ENCODE measurements at regions not wholly inside any gene's neighbourhood (a gene's known extent, or its start where the extent isn't known, plus 50 kb on each side); places are given as distances from the start of the nearest gene placed in this dataset.

DNA sequence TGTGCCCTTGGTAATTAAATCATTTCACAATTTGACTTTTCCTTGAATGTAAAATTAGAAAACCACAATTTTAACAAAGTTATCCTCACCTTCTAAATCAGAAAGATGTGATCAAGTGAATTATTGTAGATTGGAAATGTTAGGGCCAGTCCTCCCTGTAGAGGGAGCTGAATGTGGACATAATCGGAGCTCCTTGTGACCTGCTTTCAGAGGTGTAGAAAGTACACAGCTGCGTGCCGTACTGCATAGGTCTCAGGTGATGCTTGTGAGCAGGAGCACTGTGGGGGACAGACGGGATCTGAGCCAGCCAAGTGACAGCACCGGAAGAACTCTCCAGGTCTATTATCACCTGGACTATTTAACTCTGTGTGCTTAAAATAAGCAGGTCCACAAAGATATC is 338.0 kb downstream of the AASDHPPT start:
- no peak for FAIRE-seq

DNA sequence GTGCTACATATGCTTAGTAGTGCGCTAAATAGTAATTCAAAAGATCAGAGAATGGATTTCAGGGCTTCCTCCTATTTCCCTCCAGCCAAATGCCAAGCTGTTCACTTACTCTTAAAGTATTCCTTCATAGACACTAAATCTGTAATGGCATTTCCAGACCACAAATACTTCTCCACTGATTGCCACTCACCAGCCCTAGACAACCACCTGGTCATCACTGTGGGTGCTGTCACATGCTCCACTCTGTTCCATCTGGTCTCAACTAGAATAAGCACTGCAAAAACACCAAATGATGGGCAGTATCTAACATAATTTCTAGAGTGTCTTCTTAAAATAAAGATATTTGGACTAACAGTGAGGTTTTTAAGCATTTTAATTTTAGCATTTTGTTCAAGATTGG is 341.3 kb downstream of the AASDHPPT start:
- no peak for FAIRE-seq

DNA sequence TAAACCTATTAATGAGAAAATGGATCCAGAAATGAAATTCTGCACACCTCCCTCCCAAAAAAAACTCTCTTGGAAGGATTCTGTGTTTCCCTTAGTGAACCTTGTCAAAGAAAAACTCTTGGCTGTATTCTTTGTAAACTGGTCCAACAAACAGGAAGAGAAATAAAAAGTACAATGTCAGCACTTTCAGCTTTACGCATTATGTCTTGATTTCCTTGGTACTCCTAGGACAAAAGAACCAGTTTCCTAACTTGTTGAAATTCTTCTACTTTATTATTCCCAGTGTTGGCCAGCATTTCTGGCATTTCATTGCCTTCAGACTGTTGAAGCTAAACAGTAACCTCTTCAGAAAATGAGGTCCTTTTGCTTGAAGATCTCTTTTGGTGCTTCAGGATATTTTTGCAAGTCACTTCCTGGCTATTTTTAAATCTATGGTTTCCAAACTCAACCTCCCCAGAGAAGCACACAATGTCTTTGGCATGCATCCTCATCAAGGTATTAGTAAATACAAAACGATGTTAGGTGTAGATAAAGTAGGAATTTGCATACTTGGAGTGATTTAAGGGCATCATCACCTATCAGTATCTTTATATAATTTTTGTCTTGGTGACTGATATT is 342.7 kb downstream of the AASDHPPT start:
- FAIRE-seq = no peak

DNA sequence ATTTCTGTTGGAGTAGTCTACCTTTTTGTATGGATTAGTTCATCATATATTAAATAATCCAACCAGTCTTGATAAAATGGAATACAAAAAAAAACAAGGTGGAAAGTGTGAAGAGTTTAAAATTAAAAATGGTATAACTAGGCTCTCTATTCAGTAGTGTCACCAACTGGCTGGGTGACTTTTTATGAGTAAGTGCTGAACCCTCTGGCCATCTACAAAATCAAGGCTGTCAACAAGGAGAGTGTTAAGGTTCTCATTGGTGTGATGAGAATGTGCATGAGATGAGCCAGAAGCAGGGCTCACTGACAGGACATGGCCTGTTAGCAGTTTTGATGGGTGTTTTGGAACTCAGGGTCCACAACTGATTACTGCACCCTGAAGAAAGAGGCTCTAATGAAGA is 343.2 kb downstream of the AASDHPPT start:
- no peak for FAIRE-seq

DNA sequence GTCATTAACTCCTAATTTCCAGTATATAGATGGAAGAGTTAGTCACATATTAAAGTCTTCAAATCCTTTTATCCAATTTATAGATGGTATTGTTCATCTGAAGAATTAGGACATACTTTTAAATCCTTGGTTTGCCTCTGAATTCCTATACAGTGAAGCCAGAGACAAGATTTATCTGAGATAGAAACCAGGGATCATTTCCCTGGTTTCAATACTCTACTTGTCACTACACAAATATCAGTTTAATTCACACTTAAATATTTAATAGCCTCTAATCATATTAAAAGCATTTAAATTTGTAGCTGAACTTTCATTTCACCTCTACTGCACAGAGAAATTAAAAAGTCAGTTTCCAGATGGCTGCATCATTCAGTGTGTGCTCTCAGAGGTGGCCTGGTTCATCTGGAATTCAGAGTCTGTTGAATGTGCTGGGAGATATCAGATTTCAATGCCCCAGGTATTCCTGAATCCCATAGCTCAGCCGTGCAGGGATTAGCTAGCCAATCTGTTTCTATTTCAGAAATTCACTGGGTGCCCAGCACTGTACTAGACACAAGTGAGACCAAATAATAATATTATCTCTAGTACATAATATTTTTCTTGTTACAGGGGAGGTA is 344.3 kb downstream of the AASDHPPT start:
- no peak for FAIRE-seq

DNA sequence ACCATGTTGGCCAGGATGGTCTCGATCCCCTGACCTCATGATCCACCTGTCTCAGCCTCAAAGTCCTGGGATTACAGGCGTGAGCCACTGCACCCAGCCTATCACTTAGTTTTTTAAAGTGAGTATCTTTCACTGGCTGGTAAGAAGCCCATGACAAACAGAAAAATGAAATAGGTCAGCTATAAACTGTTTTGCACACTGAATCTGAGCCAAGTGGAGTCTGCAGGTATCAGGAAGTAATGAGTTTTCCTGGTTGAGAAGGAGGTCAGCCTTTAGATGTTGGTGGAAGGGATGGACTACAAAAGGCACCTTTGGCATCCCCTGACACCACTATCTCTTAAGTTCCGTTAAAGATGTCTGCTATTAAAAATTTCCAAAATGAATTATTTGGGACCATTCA is 345.1 kb downstream of the AASDHPPT start:
- FAIRE-seq = no peak

DNA sequence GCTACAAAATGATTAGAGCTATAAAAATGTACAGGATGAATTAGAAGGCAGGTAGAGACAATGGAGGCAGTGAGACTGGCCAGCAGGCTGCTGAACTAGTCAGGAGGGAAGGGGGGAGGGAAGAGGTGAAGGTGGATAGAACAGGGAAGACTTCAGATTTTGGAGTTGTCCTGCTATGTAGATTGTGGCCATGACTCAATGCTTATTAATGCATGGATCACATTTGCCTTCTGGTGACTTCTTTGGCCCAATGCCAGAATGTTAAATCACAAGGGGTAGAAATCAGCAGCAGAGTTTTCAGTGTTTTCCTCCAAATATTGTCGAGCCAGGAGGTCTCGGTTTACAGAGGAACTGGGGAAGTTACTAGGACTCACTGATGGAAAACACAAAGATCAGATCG is 346.6 kb downstream of the AASDHPPT start:
- no peak for FAIRE-seq

DNA sequence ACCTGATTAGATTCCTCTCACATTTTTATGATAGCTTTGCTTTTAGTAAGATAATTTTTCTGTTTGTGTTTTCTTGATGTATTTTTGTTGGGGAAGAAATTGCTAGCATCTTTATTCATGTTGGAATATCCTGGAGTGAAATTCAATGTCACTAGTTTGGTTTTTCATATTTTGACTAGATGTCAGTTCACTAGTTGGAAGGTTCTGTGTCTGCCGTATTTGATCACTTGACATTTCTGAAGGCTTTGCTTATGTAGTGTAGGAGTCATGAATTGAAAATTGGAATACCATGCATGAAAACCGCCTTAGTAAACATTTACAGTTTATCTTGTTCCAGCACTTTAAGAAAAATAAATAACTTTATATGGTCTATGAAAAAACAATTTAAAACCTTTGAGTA is 348.4 kb downstream of the AASDHPPT start:
- FAIRE-seq = no peak

DNA sequence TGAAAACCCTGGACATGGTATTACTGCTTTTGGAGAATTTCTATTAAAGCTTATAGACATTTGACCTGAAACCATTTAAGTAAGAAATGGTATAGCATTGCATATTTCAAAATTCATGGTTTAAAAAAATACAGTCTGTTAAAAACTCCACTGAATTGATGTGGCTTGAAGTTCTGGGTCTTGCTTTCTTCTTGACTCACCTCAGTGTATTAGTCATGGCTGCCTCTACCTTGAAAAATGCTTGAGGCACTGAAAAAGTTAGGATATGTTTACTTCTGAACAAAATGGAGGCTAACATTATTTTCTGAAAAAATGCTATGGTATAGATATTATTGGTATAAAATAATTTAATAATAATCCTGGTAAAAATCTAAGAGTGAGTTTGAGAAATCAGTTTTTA is 349.2 kb downstream of the AASDHPPT start:
- no peak for FAIRE-seq

DNA sequence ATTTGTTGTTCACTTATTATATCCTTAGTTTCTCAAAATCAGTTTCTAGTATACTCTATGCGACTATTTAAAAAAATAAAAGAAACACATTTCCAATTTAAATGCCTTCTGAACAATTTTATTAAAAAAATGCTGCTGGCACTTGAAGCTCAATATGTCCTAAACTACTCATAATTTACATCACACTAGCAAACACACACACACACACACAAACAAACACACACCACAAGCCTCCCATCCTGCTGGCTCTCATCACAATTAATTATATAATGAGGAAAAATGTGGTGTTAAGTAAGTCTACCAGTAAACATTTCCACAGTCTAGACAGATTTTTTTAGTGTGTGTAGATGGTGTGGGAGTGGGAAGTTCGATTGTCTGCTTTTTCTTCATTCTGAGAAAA is 350.3 kb downstream of the AASDHPPT start:
- no peak for FAIRE-seq

DNA sequence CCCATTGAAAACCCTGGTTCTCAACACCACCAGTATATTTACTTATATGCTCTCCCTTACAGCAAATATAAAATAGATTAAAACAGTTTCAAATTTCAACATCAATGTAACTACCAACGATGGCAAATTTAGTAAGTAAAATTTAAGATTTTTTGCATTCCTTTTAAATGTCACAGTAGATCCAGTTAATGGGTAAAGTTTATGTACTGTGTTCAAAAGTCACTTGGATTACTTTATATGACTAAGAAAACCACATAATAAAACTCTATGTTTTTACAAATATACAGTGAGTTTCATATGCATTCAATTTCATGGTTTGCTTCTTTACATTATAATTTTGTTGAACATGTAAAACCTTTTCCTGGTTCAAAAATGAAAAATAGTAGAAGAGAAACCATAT is 364.6 kb downstream of the AASDHPPT start:
- FAIRE-seq = no peak

DNA sequence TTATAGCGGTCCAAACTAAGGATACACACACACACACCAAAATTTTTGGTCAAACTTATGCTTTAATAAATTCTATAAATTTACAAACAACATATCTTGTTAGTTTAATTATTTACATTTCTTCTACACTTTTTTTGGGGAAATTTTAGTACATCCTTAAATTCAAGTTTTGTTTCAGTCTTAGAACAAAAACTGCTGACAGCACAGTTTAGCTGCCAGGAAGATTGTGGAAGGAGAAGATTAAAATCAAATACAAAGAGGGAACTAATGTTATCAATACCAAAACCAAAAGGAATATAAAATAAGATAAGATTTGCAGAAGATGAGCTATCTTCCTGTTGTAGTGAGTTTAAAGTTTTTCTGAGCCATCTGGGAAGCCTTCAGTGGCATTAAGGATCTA is 368.8 kb downstream of the AASDHPPT start:
- FAIRE-seq = no peak

DNA sequence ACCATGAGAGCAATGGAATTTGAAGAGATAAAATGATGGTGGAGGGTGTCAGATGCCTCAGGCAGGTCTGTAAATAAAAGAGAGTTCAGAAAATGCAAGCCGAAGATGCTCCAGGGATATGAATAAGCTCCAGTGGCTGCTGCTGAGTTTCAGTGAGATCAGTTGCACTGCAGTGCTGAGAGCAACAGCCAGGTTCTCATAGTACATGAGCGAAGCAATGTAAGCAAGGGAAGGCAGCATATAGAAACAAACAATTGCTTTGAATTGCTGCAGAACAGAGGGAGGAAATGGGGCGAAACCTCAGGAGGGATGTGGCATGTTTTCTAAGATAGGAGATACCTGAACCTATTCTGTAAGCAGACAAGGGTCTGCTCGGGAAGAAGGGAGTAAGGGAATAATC is 369.5 kb downstream of the AASDHPPT start:
- FAIRE-seq = no peak

DNA sequence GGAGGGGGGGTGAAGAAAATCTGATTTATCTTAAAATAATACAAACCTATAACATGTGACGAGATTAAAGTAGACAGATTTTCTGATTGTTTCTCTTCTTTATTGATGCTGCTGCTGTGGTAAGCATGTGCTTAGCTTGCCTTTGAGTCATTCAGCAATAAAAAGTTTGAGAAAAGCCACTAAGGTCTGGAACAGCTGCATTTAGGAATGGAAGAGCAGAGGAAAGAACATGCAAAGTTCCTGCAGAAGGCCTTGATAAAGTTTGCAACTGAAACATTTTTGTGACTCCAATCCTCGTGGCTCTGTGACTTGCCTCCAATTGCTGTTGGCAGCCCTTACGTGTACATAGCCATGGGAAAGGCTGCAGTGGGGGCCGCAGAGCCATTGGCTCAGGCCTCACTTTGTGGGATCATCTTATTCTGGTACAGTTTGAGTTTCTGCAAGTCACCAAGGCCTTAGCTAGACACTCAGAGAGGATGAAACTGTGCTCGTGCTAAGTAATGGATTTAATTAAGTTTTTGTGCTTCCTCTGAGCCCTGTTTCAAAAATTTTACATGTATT is 370.2 kb downstream of the AASDHPPT start:
- no peak for FAIRE-seq

DNA sequence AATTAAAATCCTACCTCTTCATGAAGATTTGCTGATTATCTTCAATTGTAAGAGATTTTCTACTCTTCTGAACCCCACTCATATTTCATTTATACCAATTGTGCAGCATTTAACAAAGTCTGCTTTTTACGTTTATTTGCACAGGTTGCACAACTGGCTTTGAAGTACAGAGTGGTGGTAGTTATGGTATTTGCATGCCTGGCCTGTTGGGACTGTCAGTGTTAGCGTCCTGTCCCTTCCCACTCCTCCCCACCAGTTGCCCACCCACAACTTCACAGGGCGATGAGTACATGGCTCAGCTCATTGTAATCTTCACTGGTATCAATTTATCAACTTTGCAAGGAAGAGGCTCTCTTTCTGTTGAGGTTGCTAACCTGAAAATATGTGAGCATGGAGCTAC is 372.3 kb downstream of the AASDHPPT start:
- no peak for FAIRE-seq

DNA sequence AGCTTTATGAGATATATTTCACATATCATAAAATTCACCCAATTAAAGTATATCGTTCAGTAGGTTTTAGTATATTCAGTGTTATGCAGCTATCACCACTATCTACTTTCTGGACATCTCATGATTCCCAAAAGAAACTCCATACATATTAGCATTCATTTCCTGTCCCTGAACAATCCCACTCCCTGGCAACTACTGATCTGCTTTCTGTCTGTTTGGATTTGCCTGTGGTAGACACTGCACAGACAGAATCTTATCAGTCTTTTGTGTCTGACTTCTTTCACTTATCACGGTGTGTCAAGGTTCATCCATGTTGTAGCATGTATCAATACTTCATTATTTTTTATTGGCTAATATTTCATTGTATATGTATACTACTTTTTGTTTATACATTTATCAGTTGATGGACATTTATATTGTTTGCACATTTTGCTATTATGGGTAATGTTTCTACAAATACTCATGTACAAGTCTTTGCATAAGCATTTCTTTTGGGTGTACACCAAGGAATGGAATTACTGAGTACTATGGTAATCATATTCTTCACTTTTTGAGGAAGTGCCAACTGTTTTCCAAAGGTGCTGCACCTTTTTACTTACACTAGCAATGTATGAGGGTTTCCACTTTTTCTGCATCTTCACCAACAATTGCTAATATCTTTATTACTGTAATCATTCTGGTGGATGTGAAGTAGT is 373.9 kb downstream of the AASDHPPT start:
- no peak for FAIRE-seq

DNA sequence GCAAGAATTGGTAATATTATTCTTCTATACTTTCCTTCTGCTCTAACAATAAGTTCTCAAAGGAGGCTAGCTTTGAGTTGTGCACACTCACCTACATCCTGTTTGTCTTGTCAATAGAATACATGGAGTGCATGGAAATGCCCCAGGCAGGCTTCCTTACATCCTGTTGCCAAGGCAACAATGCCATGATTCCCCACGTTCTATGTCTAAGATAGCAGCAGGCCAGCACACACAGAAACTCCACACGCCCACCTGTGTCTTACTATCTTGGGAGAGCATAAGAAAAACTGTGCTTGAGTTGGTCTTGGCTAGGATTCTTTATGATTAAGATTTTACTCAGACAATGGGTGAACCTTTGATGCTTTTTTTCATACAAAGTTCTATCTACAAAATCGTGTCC is 379.2 kb downstream of the AASDHPPT start:
- FAIRE-seq = no peak

DNA sequence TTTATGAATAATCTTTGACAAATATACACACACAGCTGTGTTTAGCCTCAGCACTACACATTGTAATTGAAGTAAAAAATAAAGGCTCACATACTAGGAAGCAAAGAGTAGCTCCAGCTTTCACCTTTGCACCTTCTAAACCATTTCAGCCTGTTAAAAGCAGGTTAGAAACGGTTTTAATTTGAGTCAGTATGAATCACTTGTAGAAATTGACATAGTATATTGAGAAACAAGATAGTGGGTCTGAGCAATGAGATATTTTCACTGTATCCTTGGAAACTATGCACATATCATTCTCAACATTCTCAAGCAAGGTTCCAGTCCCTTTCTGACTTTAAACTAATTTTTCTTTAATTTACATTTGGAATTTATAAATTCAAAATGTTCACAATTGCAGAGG is 380.3 kb downstream of the AASDHPPT start:
- no peak for FAIRE-seq

DNA sequence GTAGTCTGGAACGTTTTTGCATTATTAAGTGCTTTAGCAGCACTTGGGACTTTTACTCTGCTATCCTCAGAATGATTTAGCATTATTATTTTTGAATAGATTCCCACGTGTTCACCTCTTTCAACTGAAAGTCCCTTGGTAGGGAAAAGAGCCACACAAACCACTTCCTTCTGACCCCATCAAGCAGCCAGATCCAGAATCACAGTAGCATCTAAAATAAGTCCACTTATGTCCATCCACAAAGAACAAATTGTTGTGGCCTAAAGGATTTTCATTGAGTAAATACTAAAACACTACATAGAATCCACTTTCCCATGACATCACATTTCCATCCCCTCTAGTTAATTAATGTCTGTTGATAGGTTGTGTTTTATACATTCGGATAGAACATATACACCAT is 381.7 kb downstream of the AASDHPPT start:
- no peak for FAIRE-seq

DNA sequence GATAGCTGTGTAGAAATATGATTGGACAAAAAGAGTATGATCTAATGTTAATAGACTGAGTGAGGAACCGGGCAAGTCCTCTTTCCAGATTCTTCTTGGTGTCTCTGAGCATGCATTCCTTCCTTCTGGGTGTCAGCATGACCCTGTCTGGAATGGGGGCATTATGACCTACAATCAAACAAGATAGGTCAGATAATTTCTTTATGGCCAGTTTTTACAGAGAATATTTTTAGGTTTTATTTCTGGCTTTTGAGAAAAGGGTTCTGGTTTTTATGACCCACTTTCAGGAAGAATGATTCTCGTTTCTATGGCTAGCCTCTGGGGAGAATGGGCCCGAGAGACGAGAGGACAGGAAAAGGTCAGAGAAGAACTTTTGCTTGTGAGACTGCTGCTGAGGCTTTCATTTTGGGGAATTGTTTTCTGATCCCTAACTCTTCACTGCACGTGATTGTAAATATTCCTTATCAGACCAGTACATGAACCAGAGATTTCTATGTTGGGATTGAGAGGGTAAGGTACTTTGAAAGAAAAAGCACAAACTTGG is 383.8 kb downstream of the AASDHPPT start:
- peak; percentile 98 for FAIRE-seq

DNA sequence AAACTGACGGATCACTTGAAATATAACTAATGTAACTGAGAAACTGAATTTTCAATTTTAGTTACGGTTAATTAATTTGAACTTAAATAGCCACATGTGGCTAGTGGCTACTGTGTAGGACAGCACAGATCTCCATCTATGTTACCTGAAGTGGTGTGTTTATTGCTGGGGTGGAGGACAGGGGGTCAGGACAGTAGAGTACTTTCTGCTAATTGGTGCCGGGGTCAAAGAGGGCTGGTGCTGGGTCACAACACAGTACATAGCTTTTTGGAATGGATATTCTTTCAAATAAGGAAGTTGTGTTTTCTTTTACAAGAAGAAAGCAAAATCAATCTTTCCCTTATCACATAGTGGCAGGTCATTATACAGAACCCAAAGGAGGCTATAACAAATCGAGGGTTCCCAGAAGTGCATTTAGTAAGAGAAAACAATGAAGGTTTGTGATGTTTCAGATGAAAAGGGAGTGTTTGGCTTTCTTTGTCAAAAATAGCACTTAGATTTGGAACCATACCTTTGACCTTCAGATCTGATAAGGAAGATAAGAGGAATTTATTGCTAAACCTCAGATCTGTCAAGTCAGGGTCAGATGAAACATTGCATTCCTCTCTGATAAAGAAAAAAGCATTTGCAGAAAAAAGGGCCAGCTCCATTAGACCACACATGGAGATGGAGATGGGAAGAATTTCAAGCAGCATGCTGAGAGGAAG is 384.5 kb downstream of the AASDHPPT start:
- FAIRE-seq = peak; percentile 97

DNA sequence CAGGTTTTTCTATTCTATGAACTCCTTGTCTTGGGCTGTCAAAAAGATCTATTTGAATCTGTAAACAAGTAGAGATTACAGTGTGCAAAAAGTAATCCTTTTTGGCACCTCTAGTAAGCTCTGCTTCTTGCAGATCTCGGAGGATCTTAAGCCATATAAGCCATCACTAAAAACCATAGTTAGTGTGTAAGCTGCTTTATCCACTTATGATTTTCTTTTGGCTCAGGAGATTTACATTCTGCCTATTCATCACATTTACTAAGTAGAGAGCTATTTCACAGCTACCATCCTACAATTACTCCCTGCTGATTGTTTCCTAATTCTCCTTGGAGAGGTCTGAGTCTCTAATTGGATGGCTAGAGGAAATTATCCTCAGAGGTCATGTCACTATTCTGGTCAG is 385.7 kb downstream of the AASDHPPT start:
- FAIRE-seq = no peak

DNA sequence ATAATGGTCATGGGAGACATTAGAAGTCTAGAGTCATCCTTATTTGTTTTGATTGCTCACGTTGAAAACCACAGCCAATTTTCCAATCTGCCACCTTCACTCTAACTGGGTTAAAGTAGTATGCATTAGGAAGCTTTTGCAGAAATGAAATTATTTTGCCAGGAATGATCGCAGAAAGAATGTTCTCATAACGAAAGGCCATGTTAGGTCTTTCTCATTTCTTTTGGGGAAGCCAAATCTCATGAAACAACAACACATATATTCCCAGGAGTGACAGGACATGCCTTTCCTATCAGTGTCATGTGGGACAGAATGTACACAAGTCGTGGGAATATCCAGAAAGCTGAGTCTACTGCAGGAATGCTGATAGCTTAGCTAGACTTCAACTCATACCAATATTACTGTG is 386.3 kb downstream of the AASDHPPT start:
- no peak for FAIRE-seq

Data from endometrium (tissue), 2 donors.